PFSK-1 (cell line): ENCODE measurements at regions not wholly inside any gene's neighbourhood (a gene's known extent, or its start where the extent isn't known, plus 50 kb on each side); places are given as distances from the start of the nearest gene placed in this dataset.

Source experiments
- FOXP2 ChIP-seq: optimal IDR thresholded peaks from 2 replicates; pipeline ENCODE3; 2011; ENCODE audit warnings: borderline replicate concordance, control low read depth, inconsistent platforms; ENCODE audit not compliant: insufficient read depth; ENCODE audit errors: extremely low read length, extremely low read depth
- POLR2AphosphoS5 ChIP-seq: IDR thresholded peaks from 2 replicates; pipeline ENCODE4 v1.6.1; 2012; ENCODE audit warnings: low read depth, mild to moderate bottlenecking, control low read depth, low read length, moderate library complexity
- SIN3A ChIP-seq: IDR thresholded peaks from 2 replicates; pipeline ENCODE4 v1.6.1; 2012; ENCODE audit warnings: mild to moderate bottlenecking, low read length, moderate library complexity, borderline replicate concordance; ENCODE audit not compliant: insufficient read depth
- TAF1 ChIP-seq: IDR thresholded peaks from 2 replicates; pipeline ENCODE4 v1.6.1; 2012; ENCODE audit warnings: low read length, control low read depth, borderline replicate concordance; ENCODE audit not compliant: insufficient read depth
- TF ChIP-seq, protein P1 (sequence below), 2 experiments: IDR thresholded peaks; 2 replicates each; pipeline versions ENCODE4 v1.6.1 to v1.8.0; 2011 to 2012; ENCODE audit warnings: low read depth in 2 of 2, low read length in 2 of 2, control low read depth in 1 of 2, inconsistent platforms in 1 of 2, mild to moderate bottlenecking in 1 of 2, moderate library complexity in 1 of 2; ENCODE audit not compliant: insufficient read depth in 1 of 2

DNA sequence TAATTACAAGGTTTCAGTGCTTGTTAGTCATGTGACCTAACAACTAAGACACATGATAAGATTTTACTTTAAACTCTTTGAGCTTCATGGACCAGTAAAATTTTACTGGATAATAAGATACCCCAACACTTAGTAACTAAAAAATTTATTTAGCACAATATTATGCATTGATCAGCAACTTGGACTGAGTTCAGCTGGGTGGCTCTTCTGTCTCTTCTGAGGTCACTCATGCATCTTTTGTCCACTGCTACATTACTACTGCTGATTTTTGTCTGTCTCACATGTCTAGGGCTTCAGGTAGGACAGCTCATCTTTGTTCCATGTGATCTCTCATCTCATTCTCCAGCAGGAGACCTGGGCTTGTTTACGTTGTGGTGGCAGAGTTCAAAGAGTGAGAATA lies 370.2 kb upstream of the TMTC1 start:
- TF ChIP-seq FOXP2 (no peak), SIN3A (no peak), POLR2AphosphoS5 (no peak)
- TF ChIP-seq, protein P1, sequence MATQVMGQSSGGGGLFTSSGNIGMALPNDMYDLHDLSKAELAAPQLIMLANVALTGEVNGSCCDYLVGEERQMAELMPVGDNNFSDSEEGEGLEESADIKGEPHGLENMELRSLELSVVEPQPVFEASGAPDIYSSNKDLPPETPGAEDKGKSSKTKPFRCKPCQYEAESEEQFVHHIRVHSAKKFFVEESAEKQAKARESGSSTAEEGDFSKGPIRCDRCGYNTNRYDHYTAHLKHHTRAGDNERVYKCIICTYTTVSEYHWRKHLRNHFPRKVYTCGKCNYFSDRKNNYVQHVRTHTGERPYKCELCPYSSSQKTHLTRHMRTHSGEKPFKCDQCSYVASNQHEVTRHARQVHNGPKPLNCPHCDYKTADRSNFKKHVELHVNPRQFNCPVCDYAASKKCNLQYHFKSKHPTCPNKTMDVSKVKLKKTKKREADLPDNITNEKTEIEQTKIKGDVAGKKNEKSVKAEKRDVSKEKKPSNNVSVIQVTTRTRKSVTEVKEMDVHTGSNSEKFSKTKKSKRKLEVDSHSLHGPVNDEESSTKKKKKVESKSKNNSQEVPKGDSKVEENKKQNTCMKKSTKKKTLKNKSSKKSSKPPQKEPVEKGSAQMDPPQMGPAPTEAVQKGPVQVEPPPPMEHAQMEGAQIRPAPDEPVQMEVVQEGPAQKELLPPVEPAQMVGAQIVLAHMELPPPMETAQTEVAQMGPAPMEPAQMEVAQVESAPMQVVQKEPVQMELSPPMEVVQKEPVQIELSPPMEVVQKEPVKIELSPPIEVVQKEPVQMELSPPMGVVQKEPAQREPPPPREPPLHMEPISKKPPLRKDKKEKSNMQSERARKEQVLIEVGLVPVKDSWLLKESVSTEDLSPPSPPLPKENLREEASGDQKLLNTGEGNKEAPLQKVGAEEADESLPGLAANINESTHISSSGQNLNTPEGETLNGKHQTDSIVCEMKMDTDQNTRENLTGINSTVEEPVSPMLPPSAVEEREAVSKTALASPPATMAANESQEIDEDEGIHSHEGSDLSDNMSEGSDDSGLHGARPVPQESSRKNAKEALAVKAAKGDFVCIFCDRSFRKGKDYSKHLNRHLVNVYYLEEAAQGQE (IDR thresholded peaks at IDR 0.05; ENCODE audit: insufficient read depth in 1 of 2, low read depth in 2 of 2, low read length in 2 of 2), result no peak

DNA sequence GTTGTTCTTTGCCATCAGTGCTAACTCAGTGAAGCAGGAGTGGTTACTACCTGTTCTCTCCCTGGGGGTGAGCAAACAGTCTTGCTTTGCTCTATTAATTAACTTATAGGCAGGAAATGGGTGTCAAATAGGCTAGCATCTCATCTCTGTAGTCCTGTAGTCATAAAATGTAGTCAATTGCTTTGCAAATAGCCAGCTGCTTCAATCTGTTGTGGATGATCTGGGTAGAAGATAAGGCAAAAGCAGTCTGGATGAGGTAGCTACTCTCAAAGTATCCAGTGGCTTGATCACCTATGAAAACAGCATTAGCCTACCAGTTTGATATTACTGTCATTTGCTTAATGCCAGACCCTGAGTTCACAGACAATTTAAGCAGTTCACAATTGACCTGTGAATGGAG lies 369.0 kb upstream of the TMTC1 start:
- TF ChIP-seq FOXP2 (no peak), SIN3A (no peak), TAF1 (no peak), POLR2AphosphoS5 (no peak)
- TF ChIP-seq, protein P1 (IDR thresholded peaks at IDR 0.05; ENCODE audit: insufficient read depth in 1 of 2, low read depth in 2 of 2, low read length in 2 of 2), result no peak

DNA sequence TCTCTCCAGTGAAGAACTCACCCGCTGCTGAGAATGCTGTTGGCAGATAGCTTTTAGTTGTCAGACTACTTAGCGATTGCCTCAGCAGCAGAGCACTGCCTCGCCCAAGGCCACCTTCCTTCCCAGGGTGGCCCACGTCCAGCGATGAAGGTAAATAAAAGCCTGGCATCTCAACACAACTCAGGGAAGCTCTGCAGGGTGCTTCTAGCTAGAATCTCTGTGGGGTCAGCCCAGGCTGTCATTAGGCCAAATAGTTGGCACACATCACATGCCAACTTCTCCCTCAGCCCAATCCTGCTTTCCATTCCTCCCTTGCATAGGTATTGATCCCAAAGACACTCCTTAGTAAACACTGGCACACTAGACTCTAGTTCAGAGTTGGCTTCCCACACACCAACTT lies 368.1 kb upstream of the TMTC1 start:
- no peak for TF ChIP-seq POLR2AphosphoS5
- TF ChIP-seq, protein P1 (IDR thresholded peaks at IDR 0.05; ENCODE audit: insufficient read depth in 1 of 2, low read depth in 2 of 2, low read length in 2 of 2), result no peak
- TF ChIP-seq SIN3A, result no peak
- TF ChIP-seq FOXP2, result no peak
- TF ChIP-seq TAF1, result no peak

DNA sequence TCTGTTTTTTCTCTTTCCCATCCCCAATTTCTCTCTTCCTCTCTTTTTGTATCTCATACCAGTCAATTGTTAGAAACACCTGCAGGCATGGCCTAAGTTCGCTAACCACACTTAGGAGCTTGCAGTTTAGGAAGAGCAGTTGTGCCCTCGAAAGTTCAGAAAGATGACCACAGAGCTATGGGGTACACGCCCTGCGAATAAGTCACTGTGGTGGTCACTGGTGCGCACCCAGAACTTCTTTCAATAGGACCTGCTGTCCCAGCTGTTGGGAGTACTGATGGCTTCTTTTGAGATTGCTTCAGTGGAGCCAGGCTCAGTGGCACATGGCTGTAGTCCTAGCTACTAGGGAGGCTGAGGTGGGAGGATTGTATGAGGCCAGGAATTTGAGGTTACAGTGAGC lies 362.8 kb upstream of the TMTC1 start:
- TF ChIP-seq FOXP2 (no peak), SIN3A (no peak), POLR2AphosphoS5 (no peak), TAF1 (no peak)
- TF ChIP-seq, protein P1 (IDR thresholded peaks at IDR 0.05; ENCODE audit: insufficient read depth in 1 of 2, low read depth in 2 of 2, low read length in 2 of 2), result no peak

DNA sequence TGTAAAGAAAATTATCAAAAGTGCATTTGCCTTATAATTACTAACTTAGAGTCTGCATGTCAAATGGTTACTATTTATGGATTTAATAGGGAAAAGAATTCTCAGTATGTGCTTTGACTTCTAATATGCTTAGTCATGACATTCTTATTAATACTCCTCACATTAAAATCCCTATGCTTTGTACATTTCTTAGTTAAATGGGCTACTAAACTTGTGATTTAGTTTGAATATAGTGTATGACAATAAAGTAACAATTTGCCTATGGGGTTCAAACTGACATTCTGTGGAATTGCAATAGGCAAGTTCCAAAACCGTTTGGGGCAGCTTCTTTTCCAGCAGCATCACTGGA lies 361.9 kb upstream of the TMTC1 start:
- TF ChIP-seq FOXP2, result no peak
- TF ChIP-seq, protein P1 (IDR thresholded peaks at IDR 0.05; ENCODE audit: insufficient read depth in 1 of 2, low read depth in 2 of 2, low read length in 2 of 2), result no peak
- TF ChIP-seq TAF1, result no peak
- no peak for TF ChIP-seq POLR2AphosphoS5
- TF ChIP-seq SIN3A, result no peak
